Suprapubic skin (tissue), 4 donors: ENCODE measurements at regions not wholly inside any gene's neighbourhood (a gene's known extent, or its start where the extent isn't known, plus 50 kb on each side); places are given as distances from the start of the nearest gene placed in this dataset.
"Not testable (repeated sequence)": the region's sequence is repeated elsewhere in the genome, so short reads cannot be mapped to it uniquely, and the experiment has no call there.

Experiments
- EP300 ChIP-seq: sonication (generic); formaldehyde crosslinking; IDR thresholded peaks from one replicate; pipeline ENCODE4 v1.6.1; 2017; ENCODE audit warnings: antibody characterized with exemption
- POLR2A ChIP-seq, 2 donors: fragments of 450-650 bp; IDR thresholded peaks; one replicate each; pipeline ENCODE4 v1.6.1; 2017; ENCODE audit warnings: antibody characterized with exemption in 2 of 2, mild to moderate bottlenecking in 2 of 2, moderate library complexity in 2 of 2
- POLR2AphosphoS5 ChIP-seq, 3 donors: sonication (generic); formaldehyde crosslinking; IDR thresholded peaks; one replicate each; pipeline ENCODE4 v1.6.1; 2017; ENCODE audit warnings: antibody characterized with exemption in 3 of 3
- TF ChIP-seq, protein P1 (sequence below), 2 donors: fragments of 200-600 bp in 1 of 2; fragments of 450-650 bp in 1 of 2; sonication (generic) in 1 of 2; IDR thresholded peaks; one replicate each; pipeline ENCODE4 v1.5.1; 2016 to 2019; ENCODE audit warnings: antibody characterized with exemption in 2 of 2, mild to moderate bottlenecking in 1 of 2, moderate library complexity in 1 of 2

DNA sequence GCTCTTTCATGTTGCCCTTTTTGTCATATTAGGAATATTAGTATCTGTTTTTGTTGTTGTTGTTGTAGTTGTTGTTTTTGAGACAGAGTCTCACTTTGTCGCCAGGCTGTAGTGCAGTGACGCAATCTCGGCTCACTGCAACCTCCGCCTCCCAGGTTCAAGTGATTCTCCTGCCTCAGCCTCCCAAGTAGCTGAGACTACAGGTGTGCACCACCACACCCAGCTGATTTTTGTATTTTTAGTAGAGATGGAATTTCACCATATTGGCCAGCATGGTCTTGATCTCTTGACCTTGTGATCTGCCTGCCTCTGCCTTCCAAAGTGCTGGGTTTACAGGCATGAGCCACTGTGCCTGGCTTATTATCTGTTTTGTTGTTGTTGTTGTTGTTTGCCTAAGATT, 69.7 kb upstream of the CCN2 start:
- TF ChIP-seq, protein P1, sequence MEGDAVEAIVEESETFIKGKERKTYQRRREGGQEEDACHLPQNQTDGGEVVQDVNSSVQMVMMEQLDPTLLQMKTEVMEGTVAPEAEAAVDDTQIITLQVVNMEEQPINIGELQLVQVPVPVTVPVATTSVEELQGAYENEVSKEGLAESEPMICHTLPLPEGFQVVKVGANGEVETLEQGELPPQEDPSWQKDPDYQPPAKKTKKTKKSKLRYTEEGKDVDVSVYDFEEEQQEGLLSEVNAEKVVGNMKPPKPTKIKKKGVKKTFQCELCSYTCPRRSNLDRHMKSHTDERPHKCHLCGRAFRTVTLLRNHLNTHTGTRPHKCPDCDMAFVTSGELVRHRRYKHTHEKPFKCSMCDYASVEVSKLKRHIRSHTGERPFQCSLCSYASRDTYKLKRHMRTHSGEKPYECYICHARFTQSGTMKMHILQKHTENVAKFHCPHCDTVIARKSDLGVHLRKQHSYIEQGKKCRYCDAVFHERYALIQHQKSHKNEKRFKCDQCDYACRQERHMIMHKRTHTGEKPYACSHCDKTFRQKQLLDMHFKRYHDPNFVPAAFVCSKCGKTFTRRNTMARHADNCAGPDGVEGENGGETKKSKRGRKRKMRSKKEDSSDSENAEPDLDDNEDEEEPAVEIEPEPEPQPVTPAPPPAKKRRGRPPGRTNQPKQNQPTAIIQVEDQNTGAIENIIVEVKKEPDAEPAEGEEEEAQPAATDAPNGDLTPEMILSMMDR (IDR thresholded peaks at IDR 0.05) = not testable (repeated sequence)
- TF ChIP-seq EP300; POLR2A (IDR thresholded peaks at IDR 0.05); POLR2AphosphoS5 (IDR thresholded peaks at IDR 0.05): not testable (repeated sequence)
